GM18868 (cell line): ENCODE measurements at regions not wholly inside any gene's neighbourhood (a gene's known extent, or its start where the extent isn't known, plus 50 kb on each side); places are given as distances from the start of the nearest gene placed in this dataset.
A peak's percentile ranks its signal among the peaks of the same experiment; 100 is the strongest.

Experiments used
- ATAC-seq: cut with Tn5 transposase; IDR thresholded peaks from one replicate; pipeline ENCODE4 v1.9.1; 2021; ENCODE audit warnings: mild to moderate bottlenecking, moderate library complexity; ENCODE audit not compliant: unreplicated experiment

DNA sequence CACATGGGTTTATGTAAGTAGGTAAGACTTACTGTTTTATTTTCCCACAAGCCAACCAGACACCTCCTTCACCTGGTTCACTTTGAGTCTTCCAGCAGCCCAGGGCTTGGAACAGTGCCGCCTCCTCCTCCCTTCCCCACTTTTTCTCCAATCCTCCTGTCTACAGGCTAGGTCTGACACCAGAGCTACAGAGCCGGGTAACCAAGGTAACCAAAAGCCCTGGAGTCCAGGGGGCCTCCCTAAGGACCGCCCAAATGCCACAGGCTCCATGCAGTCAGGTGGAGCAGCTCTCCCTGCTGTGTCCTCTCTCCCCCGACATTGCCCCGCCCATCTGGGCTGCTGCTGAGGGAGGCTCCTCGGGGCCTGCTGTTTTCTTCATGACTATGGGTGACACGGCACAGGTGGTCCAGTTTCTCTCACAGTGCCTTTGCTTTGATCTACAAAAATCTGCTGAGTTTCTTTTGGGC is 138.0 kb upstream of the EFNA5 start:
- ATAC-seq: no peak

DNA sequence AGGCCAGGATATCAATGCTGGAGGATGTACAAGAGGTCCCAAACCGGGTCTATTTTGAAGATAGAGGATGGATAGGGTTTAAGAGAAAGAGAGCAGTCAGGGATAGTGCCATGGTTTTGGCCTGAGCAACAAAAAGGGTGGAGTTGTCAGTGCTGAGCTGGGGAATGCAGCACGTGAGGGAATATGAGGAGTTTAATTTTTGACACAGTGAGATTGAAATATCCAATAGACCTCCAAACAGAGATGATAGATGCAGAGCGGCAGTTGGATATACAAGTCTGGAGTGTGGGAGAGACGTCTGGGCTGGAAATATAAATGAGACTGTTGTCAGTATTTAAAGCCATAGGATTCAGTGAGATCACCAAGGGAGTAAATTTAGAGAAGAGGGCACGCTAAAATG is 136.7 kb upstream of the EFNA5 start:
- no peak for ATAC-seq

DNA sequence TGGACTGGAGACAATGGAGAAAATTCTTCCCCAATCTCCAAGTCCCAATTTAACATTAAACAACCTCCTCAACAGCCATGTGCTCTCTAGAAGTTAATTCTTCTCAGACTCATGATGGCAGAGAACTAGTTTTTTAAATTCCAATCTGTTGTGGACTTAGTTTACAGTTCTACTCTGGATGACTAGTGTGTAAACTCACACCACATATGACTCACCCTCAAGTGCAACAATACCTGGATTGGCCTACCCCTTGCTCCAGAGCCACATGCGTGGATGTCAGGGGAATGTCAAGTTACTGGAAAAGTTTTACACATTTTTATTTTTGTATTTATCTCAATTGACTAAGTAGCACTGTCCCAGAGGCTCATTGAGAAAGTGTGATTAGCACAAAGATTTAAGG is 136.0 kb upstream of the EFNA5 start:
- ATAC-seq: no peak

DNA sequence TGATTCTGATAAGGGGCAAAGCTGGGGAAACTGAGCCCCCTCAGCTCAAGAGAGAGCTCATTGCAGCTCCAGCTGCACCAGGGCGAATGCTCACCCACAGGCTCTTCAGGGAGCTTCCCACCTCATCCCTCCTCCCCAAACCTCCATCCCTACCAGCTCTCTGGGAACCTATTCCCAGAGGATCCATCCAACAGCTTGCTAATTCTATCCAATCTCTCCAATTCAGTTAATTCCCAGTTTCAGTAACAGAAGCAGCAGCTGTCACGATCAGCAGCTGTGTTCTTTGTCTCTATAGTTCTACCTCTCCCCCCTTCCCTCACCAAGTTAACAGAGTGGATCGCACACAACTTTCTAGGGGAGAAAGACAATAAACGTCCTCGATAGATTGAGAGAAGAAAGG is 135.5 kb upstream of the EFNA5 start:
- ATAC-seq: no peak

DNA sequence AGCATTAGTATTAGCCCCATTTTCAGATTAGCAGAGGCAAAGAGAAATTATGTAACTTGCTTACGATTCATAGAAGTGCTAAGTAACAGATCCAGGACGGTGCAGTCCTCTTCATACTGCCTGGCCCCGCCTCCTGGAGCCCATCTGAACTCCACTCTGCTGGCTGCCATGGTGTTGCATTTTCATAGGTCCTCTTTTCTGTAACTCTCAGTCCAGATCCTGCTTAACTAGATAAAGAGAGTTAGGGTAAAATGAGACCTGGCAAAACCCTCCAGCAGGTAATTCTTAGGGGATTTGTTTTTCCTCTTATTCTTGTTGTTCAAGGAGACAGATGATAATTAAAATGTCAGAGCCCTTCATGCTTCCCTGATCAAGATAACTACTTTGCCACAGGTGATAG is 135.1 kb upstream of the EFNA5 start:
- peak; percentile 40 for ATAC-seq

DNA sequence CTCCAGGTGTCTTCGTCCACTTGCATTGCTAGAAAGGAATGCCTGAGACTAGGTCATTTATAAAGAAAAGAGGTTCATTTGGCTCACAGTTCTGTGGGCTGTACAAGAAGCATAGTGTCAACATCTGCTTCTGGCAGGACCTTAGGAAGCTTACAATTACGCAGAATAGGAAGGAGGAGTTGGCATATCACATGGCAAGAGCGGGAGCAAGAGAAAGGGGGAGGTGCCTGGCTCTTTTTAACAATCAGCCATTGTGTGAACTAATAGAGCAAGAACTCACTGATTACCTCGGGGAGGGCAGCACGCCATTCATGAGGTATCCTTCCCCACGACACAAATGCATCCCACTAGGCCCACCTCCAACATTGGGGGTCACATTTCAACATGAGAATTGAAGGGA is 134.4 kb upstream of the EFNA5 start:
- ATAC-seq: no peak

DNA sequence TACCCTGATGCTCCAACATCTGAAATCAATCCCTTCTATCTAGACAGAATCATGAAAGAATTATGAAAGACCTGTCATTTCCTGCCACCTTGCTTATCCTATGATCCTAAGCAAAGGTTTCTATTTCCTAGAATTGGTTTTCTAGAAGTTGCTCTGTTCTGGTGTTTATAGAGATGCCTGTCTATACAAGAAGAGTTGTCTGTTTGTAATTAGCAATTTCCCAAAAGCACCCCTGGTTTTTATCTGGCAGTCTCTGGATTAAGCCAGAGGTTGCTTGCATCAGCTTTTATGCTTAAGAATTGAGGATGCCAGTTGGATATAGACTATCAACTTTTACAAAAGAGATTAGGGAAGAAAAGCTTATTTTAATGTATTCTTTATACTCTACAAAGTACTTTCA is 133.0 kb upstream of the EFNA5 start:
- no peak for ATAC-seq

DNA sequence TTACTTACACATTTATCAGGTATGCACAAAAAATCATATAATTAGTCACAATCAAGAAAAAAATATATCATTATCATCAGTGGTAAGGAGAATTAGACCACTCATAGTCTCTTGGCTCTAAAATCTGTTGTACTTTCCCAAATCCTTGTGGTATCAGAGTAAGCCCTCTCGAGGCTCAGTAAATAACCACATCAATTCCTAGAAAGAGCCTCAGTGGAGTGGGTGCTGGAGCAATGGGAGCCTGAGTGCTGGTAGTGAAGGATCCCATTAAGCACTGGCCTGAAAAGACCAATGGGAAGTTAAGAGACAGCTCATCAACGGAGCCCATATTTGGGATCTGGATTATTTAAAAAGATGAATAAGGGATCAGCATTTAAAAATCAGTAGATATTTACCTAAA is 130.3 kb upstream of the EFNA5 start:
- ATAC-seq: no peak

DNA sequence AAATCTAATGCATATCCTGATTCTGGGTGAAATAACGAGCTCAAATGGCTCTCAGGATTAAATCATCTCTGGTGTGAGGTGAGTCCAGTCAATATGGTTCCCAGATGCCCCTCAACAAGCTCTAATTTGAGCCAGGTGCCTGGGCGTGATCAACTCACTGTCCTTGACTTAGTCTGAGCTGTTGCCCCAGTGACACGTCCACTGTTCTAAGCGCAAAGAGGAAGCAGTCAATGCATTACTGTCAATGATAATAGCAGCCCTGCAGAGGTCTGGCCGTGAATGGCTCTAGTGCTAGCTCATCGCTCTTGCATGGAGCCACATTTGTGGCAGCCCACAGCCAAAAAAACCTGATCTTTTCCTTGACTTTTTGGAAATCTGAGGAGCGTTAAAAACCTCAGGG is 128.6 kb upstream of the EFNA5 start:
- peak; percentile 36 for ATAC-seq

DNA sequence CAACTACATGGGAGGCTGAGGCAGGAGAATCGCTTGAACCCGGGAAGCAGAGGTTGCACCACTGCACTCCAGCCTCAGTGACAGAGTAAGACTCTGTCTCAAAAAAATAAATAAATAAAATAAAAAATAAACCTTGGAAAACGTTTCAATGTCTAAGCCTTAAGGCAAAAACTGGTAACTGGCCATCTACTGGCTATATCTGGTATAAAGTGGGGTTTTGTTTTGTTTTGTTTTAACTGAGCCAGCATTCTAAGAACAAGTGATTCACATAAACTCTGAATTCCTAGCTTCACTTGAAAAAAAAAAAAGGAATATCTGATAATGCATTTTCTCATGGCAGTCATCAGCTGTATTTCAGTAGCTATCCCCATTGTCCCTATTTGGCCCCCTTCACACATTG is 126.1 kb upstream of the EFNA5 start:
- ATAC-seq: no peak

DNA sequence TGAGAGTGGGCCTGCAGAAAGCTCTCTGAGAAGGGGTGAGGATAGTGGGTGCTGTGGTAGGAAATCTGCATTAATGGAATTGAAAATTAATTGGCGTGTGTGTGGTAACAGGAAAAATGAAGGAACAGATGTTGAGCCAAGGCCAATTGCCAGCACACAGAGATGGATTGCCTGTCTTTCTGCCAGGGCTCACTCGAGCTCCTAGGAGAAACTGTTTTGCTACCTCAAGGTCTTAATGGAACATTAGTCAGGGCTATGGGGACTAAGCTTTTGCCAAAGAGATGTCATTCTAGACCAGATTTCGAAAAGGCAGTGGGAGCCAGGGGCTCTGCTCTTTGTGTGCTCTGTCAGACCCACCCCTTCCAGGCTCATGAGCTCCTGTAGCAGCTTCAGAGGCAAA is 124.0 kb upstream of the EFNA5 start:
- ATAC-seq: no peak

DNA sequence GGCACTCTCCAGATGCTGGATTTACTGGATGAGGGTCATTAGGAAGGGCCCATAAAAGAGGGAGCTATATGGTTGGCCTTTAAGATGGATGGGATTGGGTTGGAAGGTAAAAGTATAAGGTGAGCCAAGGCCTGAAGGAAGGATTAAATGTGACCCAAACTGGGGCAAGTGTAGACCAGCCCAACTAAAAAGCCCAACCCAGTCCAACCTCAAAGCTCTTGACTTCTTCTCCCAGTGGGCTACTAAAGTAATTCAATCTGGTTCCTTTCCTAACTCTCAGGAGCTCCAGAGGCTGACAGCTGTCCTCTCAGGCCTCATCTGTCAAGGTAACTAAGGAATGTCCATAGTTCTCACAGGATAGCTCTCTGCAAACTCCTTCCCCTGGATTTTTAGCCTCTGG is 122.2 kb upstream of the EFNA5 start:
- ATAC-seq: no peak

DNA sequence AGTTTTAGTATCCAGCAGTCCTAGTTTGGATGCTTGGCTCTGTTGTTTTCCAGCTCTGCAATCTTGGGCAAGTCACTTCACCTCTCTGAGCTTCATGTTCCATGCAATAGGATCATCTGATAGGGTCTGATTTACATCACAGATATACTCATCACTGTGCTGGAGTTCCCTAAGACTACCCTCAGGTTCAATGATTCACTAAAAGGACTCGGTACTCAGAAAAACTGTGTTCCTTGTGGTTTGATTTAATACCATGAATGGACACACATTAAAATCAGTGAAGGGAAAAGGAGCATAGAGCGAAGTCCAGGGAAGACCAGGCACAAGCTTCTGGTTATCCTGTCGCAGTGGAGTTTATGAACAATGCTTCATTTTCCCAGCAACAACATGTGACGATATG is 119.9 kb upstream of the EFNA5 start:
- ATAC-seq: no peak

DNA sequence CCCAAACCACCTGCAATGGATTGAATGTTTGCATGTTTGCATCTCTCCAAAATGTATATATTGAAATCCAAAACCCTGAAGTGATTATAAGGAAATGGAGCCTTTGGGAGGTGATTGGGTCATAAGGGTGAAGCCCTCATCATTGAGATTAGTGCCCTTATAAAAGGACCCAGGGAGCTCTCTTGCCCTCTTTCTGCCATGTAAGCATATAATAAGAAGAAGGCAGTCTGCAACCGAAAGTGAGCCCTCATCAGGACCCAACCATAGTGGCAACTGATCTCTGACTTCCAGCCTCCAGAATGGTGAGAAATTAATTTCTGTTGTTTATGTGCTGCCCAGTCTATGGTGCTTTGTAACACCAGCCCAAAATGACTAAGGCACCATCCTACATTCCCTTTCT is 115.7 kb upstream of the EFNA5 start:
- ATAC-seq: no peak

DNA sequence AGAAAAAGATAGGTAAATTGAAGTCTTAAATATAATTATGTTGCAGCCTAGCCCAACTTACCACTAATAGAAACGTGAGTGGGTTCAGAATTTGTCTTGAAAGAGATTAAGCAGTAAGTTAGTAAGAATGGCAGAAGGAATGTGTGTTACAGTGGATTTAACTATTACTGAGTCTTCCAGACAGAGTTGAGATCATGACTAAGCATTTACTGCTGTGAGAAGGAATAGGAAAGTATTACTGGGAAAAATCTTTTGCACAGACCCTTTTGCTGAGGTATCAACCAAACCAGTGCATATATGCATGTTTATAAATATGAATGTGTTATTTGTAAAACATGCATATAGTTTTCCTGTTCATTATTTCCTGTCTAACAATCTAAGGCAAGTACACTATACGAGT is 112.8 kb upstream of the EFNA5 start:
- ATAC-seq: no peak

DNA sequence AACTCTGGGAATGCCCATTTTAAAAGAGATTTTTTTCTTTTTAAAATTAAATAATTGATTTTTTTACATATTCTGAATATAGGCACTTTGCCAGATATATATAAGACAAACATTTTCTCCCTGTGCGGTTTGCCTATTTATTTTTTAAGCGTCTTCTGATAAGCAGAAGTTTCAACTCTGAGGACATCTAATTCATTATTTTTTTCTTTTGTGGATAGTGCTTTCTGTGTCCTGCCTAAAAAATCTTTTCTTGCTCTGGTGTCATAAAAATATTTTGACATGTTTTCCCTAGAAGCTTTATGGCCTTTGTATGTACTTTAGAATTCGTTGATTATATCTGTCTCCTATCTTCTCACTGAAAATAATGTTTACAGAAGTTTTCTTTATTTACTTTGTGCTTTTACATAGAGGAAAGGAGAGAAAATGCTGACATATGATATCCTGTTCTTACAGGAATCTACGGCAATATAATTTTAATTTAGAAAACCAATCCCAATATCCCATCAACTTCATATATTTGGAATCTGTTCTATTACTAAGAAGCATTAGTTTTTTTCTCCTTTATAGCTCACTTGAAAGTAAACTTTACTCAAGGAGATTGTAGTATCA is 111.9 kb upstream of the EFNA5 start:
- no peak for ATAC-seq

DNA sequence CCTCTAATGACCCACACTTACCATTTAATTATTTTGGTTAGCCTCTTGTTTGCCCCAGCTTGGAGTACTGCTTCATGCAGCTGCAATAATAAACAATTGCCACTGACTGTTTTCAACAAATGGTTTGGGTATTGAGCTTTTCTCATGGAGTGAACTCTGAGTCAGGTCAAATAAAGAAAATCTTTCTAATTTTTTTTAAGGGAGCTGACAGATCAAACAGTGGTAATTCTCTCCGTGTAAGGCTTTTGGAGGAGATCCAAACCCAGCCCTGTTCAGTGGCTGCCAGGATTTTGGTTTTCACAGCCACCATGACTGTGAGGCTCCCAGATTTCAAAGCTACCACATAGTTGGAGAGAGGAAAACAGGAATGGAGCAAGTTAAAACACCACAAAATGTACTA is 110.7 kb upstream of the EFNA5 start:
- ATAC-seq: no peak

DNA sequence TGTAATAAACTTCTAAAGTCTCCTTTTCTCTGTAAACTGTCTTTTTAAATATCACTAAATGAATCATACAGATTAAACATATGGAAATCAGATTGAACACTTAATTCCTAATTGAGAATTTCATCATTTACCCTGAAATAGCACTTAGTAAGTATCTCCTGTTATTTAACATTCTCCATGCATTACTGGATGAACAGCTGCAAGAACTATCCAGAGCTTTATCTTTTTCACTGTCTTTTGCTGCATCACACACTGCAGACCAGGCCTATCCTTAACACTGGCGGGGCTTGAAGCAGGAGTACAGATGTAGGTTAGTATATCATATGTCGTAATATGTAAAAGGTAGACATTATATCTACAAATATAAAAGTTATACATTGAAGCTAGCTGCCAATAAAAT is 108.7 kb upstream of the EFNA5 start:
- no peak for ATAC-seq

DNA sequence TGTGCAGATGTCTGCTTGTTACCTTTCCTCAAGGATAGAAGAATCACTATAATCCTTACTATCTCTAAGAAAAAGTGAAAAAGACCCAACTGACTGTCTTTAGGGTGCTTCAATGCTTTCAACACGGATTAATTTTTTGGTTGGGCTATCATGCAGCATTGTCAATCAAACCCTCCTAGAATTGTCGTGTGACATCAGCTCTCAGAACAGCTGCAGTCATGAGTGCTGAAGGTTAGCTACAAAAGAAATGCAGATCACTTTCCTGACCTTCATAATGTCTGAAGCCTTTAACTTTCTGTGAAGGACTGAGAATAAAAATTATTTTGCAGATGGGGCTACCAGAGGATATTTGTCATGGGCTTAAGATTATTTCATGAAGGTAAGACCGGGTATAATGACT is 107.9 kb upstream of the EFNA5 start:
- no peak for ATAC-seq

DNA sequence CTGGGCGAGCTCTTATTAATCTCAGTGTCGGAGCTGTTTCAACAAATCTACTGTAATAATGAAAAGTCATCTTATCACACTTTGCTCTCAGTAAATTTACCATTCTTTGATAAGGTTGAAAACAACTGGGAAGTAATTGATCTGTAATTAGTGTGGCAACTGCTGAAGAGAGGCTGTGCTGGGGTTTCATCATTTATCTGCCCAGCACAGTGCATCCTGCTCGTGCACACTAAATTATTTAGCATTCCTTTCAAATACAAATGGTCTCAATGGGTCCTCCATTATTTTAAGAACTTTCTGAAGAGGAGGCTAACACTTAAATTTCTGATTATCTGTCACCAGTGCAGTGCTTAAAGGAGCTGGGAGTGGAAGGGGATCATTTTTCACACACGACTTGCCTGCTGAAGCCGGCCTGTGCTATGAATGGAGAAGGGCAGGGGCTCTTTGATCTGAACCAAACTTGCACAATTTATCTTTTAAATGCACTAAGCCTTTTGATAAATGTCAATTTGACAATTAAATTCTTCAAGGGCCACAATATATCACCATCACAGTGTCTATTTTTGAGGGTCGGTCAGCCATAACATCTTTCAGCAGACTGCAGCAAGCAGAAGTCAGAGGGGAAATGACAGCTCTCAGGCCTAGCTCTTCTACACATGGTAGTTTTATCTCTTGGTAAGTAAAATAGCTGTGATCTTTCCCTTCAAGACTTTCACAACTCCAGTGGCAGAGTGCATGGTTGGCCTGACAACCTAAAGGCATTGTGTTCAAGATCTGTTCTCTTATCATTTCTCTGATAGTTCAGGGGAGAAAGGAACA is 106.4 kb upstream of the EFNA5 start:
- peak; percentile 56 for ATAC-seq

DNA sequence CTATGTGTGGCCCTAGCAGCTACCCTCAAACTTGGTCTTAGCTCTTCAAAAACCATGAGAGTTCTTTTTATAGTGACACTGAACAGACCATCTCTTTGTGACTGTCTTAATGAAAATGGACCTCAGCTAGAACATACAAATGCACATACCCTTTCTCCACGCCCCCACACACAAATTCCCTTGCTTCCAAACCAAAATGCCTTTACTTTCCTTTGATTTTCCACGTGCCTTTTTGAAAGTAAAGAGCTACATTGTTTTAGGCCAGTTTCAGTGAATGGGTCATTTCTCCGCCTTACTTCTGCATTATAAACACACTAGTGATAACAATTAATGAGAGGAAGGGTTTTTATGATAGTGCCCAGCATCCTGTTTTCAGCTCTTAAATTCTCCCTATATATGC is 105.8 kb upstream of the EFNA5 start:
- no peak for ATAC-seq

DNA sequence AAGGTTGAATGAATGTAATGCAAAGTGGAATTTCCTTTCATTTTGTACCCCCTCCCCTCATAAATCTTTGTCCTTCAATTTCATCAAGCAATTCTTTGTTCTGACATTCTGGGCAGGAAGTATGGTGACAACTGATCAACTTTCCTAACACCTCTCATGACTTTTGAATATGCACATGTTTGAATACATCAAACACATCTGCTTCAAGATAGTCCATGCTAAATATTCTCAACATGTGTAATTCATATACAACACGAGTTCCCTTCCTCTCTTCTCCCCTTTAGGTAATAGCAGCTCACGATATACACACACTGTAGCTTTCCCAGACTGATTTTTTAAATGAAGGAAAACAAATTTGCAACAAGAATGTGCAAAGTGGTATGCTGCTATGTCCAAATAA is 103.6 kb upstream of the EFNA5 start:
- no peak for ATAC-seq

DNA sequence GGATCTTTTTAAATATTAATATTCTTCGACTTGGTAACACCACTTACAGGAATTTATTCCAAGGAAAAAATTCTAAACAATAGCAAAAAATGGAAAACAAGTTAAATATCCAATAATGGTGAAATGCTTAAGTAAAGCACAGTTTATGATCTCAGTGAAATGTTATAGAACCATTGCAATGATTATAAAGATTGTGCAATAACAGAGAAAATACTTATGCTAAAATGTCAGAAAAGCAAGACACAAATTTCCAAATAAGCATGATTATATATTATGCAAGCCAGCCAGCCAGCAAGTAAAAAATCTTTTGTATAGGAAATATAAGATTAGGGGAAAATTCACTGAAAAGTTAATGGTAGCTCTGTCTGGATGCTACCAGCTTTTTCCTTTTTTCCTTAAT is 102.7 kb upstream of the EFNA5 start:
- ATAC-seq: no peak
